ENCODE measurements at regions not wholly inside any gene's neighbourhood (a gene's known extent, or its start where the extent isn't known, plus 50 kb on each side); places are given as distances from the start of the nearest gene placed in this dataset.
A peak's percentile ranks its signal among the peaks of the same experiment; 100 is the strongest.

DNA sequence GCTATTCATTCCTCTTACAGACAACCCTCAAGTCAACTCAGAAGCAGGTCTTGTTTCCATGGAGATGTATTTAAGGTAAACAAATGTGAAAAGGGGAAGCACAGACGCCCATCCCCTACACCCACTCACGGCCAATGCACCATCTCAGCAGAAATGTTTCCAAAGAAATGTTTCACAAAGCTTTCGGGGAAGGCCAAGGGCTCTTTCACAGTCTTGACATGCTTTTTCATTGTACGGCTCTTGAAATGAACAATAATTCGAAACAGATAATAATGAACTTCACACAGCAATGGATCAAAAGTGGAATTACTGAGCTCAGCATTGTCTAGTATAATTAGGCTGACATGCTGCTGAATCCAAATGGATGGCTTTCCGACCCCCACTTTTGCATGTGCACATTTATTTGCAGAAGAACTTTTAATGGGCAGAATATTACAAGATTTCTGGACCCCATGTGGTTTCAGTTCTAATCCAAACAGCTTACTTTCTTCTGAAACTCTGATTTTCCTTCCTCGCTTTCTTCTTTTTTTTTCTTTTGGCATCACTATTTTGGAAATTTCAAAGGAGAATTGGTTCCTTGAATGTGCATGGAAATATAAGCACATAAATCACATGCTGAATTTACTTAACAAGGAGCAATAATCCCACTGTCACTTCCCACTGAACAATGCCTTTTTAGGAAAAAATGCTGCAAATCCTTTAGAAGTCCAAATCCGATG, 160.9 kb downstream of the SMIM20 start:
- peak; percentile 34 to 36 for ATAC-seq

DNA sequence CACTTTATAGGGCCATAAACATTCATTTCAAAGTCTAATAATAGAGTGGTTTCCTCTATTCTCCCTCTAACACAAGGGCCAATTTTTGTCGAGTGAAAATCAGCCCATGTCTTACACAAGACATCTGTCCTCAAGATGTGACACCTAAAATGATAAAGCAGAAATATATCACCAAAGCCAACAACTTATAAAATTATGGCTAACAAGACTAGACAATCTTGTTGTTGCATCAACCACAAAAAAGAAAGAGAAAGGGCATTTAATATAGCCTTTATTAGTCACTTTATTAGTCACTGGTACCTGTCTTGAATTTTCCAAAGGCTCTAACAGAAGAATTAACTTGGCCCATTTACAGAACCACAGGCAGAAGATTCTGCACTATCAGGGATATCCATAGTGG, 161.6 kb downstream of the SMIM20 start:
- ATAC-seq: peak; percentile 43 to 56

DNA sequence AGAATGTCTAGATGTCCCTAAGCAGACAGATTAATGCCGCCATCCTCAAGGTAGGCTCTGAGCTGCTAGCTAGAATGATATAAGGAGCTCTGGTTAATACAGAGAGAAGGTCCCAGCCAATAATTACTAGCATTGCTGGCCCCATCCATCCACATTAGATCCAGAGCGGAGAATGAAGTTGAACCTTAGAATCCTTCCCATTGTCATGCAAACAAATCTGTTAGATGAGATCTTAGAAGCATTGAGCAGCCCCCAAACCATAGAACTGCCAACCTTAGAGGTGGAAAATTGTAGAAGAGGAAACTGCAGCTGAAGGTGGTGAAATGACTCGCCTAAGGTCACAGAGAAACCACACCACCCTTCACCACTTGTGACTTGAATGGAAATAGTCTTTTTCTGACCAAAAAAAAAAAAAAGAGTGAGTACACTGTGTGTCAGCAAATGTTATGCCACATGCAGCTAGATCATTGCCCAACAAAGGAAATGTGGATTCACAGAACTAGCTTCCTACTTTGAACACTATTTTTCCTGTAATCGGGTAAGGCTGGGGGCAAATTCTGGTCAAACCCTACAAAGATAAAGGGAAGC, 162.1 kb downstream of the SMIM20 start:
- peak; percentile 64 to 76 for ATAC-seq

DNA sequence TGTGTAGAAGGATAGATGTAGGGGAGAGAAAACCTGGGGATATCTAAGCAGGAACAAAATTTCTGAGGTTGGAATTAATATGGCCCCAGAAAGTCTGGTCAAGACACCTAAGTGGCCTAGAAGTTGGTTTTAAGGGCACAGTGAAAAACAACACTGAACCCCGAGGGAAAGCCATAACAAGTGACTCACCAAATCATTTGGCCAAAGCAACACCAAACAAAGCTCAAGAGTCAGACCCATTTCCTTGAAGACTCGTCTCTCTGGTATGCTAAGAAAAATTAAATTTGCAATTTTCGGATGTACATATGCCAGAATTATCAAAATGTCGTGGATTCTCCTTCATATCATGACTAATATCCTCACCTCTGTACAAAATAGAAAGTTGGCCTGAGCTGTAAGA, 162.9 kb downstream of the SMIM20 start:
- ATAC-seq: no peak

DNA sequence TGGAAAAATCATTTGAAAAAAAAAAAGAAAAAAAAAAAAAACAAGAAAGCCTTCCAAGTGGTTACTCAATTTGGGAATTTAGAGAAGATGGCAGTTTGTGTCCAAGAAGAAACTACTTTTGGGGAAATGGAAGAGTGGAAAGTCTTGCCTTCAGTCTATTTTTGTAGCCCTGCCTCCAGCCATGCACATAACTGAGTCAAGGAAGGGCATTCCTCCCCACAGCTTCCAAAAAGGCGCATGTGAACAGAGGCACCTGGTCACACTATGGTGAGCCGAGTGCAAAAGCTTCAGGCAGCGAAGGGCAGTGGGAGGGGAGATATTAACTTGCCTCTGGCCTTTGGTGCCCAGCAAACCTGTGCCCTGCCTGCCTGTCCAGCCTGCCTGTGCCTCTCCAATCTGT, 163.7 kb downstream of the SMIM20 start:
- ATAC-seq: no peak

DNA sequence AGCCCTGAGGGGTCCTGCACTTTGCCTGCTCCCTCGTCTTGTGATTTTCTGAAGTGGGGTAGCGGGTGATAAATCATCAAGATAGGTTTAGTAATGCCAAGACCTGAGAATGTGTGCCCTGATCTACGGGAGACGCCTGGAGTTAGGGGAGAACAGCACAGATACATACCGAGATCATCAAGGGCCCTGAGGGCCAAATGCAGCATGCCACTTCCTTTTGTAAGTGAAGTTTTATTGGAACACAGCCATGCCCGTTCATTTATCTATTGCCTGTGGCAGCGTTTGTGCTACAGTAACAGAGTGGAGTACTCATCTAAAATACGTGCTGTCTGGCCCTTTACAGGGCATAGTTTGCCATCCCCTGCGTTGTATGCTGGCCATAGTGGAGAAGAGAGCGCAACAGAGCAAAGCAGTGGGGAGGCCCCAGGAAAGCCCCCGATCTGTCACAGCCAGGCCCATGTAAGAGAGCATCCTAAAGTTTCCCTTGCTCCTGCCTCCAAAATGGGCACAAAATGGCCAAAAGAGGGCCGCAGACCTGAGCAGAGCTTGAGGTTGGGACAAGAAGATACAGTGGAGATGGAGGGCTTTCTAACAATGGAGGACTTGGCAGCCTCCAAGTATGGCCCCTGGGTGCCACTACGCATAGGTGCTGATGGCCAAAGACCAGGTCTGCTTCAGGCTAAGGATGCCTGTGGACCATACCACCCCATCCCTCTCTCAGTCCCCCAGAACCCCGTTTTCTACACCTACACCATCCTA, 167.0 kb downstream of the SMIM20 start:
- ATAC-seq: no peak

DNA sequence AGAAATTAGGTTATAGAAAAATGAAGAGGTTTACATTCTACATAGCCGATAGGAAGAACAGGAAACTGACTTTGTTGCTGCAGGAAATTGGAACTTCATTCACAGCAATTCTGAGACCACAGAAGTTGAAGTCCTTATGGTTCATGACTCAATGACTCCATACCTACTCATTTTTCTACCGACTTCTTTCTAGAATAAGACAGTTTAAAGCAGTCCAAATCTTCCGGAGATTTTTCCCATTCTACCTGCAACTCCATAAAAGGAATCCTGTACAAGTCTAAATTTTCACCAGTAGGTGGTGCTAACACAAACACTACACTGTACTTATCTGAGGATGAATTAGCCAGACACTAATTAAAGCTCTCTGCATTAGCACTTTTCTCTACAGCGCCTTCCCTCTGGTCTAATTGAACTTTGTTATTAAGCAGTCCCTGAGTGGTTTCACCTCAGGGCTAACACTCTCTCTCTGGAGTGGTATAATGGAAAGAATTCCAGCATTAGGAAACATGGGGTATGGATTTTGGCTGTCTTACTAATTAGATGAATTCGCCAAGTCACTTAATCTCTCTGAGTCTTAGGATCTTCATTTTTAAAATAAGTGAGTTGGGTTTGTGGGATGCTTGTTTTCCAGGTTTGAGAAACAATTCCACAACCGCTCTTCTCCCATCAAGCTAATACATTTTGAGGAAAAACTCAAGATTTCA, 167.9 kb downstream of the SMIM20 start:
- peak; percentile 37 to 40 for ATAC-seq

DNA sequence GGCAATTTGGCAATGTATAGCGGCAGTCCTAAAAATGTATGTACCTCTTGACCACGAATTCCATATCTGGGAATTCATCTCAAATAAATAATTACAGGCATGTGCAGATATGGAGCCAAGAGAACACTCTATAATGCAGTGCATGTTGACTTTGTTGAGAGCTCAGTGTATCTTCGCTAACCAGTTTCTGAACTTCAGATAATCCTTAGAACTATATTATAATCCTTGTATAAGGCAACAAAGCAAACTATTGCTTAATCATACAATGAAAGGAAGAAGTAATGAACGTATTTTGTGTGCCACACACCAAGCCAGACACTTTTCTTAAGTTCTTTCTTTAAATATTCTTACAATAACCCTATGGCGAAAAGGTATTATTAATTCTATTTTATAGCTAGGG, 168.5 kb downstream of the SMIM20 start:
- ATAC-seq: no peak

DNA sequence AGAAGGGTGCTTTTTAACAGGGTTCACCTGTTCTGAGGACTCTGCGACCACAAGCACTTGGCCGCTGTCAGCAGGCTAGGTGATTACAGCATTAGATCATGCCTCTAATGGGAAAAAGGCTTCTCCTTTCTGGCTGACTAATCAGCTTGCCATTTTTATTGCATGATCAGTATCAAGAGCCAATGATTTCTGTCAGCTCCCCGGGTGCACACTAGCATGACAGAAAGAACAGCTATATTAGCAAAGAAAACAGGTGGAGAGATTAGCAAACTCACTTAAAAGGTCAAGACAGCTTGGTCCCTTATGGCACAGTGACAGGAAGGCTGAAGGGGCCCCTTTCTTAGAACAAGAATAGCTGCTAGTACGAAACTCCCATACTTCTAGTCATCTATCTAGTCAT, 170.0 kb downstream of the SMIM20 start:
- ATAC-seq: peak; percentile 52 to 68

DNA sequence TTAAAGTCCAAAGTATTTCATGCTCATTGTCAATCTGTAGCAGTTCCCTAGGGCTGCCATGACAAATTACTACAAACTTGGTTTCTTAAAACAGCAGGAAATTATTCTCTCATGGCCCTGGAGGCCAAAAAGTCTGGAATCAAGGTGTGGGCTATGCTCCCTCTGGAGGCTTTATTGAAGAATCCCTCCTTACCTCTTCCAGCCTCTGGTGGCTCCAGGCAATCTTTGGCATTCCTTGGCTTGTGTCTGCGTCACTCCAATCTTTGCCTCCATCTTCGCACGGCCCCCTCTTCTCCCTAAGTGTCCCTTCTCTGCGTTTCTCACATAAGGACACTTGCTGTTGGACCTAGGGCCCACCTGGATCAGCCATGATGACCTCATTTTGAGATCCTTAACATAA, 170.4 kb downstream of the SMIM20 start:
- no peak for ATAC-seq

DNA sequence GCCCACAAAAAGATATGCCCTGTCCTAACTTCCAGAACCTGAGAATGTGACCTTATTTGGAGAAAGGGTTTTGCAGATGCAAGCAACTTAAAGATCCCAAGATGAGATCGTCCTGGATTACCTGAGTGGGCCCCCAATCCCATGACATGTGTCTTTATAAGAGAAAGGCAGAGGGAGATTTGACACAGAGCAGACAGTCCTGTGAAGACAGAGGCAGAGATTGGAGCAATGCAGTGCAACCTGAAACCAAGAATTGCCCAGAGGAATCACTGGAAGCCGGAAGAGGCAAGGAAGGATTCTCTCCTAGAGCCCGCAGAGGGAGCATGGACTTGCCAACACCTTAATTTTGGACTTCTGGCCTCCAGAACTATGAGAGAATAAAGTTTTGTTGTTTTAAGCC, 171.5 kb downstream of the SMIM20 start:
- no peak for ATAC-seq

DNA sequence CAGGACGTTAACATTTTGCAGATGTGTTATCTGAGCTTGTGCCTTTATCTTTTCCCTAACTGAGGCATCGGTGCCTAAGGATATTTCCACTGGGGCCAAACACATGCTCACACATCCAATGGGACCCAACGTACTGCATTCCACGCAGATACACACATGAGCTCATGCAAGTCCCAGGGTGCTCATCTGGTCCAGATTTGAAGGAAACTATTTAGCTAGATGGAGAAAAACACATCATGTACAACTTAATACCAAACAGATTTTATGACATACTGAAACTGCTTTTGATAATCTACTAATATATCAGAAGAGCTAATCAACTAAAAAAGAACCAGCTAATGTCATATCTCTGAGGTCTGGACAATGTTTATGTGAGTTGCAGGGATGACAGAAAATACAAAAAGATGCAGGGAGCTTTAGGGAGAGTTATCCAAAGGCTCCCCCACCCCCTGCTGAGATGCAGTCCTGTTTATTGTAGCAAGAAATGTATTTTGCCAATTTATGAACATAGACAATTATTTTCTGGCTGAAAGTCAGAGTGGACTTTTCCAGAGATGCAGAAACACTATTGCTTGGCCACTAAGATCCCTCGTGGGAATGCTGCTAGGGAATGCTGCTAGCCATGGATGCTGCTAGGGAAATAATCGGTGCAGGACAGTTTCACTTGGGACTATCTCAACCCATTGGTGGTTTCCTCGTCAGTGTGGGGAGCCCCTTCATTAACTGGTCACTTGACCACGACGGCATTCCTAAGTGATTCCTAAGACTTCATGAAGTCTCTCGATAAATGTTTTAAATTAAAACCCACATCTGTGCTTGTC, 172.8 kb downstream of the SMIM20 start:
- ATAC-seq: no peak

DNA sequence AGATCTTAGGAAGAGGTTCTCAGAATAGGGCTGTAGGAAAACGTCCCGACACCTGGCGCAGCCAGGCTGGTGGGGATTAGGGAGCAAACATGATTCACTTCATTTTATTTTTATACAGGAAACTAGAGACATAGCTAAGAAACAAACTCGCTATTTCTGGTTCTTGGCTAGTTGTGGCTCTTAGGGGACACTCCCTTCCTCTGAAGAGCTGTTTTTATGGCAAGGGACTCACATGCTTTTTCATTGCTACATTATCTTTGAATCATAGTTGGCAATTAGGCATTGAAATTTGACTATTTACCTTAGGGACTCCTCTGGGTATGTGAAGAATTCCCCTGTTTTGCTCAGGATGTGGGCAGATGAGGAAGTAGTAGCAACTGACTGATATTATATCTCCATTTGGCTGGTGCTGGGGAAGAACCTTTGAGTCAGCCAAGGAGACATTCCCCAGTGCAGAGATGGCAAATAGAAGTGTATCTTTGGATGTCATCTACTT, 174.5 kb downstream of the SMIM20 start:
- peak; percentile 76 to 80 for ATAC-seq

DNA sequence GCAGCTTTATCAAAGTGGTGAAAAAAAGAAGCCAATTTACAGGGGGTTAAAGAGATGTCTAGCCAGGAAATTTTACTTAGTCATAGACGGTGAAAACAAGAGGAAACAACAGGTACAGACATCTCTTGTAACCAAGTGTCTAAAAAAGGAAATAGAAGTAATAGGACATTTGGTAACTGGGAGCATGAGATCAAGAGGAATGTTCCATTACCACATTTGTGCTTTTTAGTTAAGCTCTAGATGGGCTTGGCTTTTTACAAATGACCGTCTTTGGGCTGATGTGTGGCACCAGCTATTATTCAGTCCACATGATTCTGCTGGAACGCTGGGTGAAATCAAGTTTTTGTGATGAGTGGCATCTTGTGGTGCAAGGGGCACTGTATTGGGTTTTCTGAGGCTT, 179.5 kb downstream of the SMIM20 start:
- ATAC-seq: peak; percentile 22

DNA sequence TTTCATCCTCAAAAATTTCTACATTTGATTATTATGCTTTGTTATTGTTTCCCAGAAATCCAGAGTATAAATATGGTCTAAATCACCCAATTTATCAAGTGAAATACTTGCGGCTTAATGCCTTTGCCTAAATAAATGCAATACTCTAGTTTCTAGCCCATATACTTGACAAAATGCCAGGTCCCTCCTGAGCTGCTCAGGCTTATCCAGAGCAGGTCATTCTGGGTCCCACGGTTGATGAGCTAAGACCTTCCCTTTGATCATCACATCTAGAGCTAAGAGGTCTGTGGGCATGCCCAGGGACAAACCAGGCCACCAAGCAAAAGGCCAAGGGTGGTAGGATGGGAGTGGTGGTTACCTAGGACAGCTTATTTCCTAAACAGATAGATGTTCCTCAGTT, 180.1 kb downstream of the SMIM20 start:
- ATAC-seq: peak in 1 of 2 donors; percentile 36

DNA sequence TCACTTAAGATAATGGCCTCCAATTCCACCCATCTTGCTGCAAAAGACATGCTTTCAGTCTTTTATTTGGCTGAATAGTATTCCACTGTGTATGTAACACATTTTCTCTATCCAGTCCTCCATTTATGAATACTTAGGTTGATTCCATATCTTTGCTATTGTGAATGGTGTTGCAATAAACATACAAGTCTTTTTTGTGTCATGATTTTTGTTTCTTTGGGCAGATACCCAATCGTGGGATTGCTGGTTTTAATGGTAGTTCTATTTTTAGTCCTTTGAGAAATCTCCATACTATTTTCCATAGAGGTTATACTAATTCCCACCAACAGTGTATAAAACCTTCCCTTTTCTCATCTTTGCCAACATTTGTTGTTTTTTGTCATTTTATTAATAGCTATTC, 180.9 kb downstream of the SMIM20 start:
- ATAC-seq: no peak

DNA sequence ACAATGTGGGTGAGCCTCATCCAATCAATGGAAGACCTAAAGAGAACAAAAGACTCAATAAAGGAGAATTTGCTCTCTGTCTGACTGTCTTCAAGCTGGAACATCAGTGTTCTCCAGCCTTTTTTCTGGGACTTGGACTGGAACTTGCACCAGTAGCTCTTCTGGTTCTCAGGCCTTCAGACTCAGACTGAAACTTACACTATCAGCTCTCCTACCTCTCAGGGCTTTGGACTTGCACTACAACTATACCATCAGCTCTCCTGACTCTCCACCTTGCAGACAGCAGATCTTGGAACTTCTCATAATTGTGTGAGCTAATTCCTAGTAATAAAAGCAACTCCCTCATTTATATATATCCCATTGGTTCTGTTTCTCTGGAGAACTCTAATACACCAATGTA, 185.9 kb downstream of the SMIM20 start:
- ATAC-seq: no peak

DNA sequence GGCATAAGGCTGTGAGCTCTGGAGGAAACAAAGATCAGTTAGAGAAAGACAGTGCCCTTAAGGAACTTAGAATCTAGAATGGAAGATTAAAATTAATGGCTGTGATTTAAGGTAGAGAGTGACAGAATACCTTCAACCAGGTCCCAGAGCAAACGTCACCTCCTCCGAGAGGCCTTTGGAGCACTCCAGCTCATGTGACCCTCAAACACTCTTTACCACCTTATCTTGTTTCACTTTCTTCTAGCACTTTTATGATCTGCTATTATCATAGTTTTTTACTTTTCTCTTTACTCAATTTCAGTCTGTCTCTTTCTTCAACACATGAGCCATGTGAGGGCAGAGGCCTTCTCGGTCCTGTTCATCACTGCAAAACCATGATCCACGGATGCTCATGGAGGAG, 187.0 kb downstream of the SMIM20 start:
- no peak for ATAC-seq

DNA sequence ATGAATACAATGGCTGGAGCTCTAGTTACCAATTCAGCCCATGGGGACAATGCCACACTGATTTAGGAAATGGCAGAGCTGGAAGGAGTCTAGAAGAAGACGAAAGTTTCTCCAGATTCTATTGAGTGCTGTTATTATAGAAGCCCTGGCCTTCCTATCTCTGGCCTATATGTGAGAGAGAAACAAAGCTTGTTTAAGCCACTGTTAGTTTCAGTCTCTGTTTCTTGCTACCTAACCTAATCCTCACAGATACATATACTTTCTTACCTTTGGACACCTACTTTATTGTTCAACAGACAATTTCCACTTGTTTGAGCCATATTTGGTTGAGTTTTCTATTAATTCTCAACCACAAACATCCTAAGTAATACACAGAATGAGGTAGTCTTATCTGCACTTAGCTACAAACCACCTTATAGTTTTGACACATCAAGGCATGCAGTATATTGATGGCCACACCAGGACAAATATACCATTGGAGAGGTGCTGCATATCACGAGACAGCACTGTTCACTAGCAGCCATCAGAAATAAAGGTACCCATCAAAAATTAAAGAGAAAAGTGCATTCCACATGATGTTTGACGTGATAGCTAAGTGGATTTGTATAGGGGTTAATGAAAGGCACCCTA, 190.2 kb downstream of the SMIM20 start:
- ATAC-seq: peak in 1 of 2 donors; percentile 27

DNA sequence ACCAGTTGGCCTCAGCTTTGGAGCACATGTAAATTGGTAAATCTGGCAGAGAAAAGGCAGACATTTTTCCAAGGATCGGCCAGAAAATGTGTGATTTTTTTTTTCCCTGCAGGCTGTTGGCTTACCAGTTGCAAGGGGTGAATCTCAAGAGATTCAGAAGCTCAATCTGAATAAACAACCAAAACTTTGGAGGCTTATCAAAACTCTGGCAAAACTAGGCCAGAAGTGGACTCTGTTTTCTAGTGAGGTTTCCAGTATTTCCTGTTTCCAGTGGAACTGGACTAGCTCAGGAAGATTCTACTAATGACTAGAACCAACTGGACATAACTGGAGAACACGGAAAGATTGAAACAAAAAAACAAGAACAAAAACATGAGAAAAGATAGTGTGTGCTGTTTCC, 191.3 kb downstream of the SMIM20 start:
- ATAC-seq: no peak

DNA sequence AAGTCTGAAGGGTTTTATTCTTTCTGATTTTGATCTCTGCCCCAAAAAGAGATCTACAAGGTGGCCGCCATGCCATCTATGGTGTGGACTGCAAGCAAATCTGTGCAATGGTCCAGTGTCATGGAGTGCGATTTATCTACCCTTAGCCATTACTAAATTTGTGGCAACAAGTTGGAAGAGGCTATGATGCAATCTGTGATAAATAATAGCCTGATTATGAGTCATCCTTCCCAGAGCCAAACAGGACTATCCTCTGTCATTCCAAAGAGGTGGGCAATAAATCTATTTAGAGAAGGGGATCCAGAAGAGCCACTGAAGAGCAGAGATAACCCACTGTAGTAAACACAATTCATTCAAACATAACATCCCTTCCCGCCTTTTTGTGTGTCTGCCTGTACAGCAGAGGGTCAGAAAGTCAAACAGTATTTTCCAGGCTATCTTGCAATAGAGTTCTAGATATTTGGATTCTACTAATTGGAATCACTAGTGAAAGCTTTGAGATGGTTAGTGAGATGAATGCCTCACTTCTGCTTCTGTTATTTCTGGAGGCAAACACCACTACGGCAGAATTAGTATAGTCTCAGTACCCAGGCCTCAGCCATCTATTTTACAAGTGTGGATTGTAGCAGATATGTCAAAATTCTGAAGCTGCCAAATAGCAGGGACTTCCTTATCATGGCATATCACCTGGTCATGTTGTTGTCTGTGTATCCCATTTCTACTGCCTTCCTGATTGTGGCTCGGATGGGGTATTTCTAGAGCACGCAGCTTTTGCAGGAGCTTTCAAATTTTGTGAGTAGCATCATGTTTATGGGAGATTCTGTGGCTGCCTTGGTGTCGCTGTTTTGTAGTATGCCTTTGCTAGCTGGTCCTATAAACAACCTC, 192.0 kb downstream of the SMIM20 start:
- ATAC-seq: no peak
